ENCODE measurements at regions not wholly inside any gene's neighbourhood (a gene's known extent, or its start where the extent isn't known, plus 50 kb on each side); places are given as distances from the start of the nearest gene placed in this dataset.

DNA sequence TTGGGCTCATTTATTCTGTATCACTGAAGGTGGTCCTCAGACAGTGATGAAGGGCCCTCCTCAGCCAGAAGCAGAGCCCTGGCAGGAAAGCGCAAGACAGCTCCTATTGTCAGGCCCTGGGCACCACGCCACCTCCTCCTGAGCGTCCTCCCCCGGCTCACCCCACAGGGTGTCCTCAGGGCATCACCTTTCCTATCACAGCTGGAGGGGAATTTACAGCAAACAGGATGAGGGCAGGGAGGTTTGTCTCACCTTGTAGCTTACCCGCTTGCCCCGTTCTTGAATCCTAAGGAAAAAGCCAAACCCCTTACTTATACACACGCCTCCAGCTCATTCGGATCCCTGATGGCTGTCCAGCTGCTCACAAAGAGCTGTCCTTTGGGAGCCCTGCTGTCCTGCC is 50.2 kb upstream of the LANCL2 start:
- Histone ChIP-seq H3K9me3 (ENCODE audit: control insufficient read depth, low read length) (no peaks in the 10 kb centered on the region), H3K4me1 (ENCODE audit: control insufficient read depth, insufficient read depth, low read length, poor library complexity, severe bottlenecking) (no peaks in the 10 kb centered on the region), H3K27ac (ENCODE audit: low read depth, low read length, severe bottlenecking) (no peak overlapping the region), H3K36me3 (ENCODE audit: control insufficient read depth, insufficient read depth, low read length) (no peaks in the 10 kb centered on the region), H3K4me3 (ENCODE audit: extremely low read depth, insufficient read depth, low read length, poor library complexity, severe bottlenecking) (no peak overlapping the region)
- 78 to 88% methylated on average over 5 of the region's 8 CpGs for WGBS, 2 experiments (ENCODE audit: insufficient coverage in 2 of 2)
